HS-27A (cell line): ENCODE measurements at regions not wholly inside any gene's neighbourhood (a gene's known extent, or its start where the extent isn't known, plus 50 kb on each side); places are given as distances from the start of the nearest gene placed in this dataset.
"Not testable (repeated sequence)": the region's sequence is repeated elsewhere in the genome, so short reads cannot be mapped to it uniquely, and the experiment has no call there.

Experiments used
- DNase-seq: peaks from one replicate; pipeline ENCODE4 v3.0.0-alpha.2; 2012; ENCODE audit warnings: low read depth, missing footprints

GRCh38 chr20:30295967-30296366 is 961.5 kb upstream of the DEFB115 start:
- not testable (repeated sequence) for DNase-seq

GRCh38 chr20:30297878-30298595 is 959.4 kb upstream of the DEFB115 start:
- not testable (repeated sequence) for DNase-seq

GRCh38 chr20:30300220-30300642 is 957.2 kb upstream of the DEFB115 start:
- not testable (repeated sequence) for DNase-seq

GRCh38 chr20:30302786-30303185 is 954.7 kb upstream of the DEFB115 start:
- DNase-seq = not testable (repeated sequence)

GRCh38 chr20:30309938-30310337 is 947.5 kb upstream of the DEFB115 start:
- DNase-seq = not testable (repeated sequence)

- not testable (repeated sequence) for DNase-seq
These were observed 947.1 kb upstream of the DEFB115 start for GRCh38 chr20:30310385-30310784.

GRCh38 chr20:30312220-30312619 is 945.2 kb upstream of the DEFB115 start:
- DNase-seq = not testable (repeated sequence)

GRCh38 chr20:30313660-30314059 is 943.8 kb upstream of the DEFB115 start:
- not testable (repeated sequence) for DNase-seq

- DNase-seq = not testable (repeated sequence)
These were observed 941.4 kb upstream of the DEFB115 start for GRCh38 chr20:30316063-30316462.

GRCh38 chr20:30316532-30317299 is 940.7 kb upstream of the DEFB115 start:
- DNase-seq = not testable (repeated sequence)

- DNase-seq = not testable (repeated sequence)
These were observed 923.7 kb upstream of the DEFB115 start for GRCh38 chr20:30333744-30334143.

- DNase-seq = not testable (repeated sequence)
These were observed 919.9 kb upstream of the DEFB115 start for GRCh38 chr20:30337556-30337955.

- DNase-seq = not testable (repeated sequence)
These were observed 908.5 kb upstream of the DEFB115 start for GRCh38 chr20:30348932-30349331.

GRCh38 chr20:30356854-30357467 is 900.5 kb upstream of the DEFB115 start:
- DNase-seq = not testable (repeated sequence)

- DNase-seq = not testable (repeated sequence)
These were observed 895.7 kb upstream of the DEFB115 start for GRCh38 chr20:30361756-30362155.

GRCh38 chr20:30376430-30376766 is 881.1 kb upstream of the DEFB115 start:
- DNase-seq = not testable (repeated sequence)

- DNase-seq = peak; percentile 35
These were observed 880.5 kb upstream of the DEFB115 start for GRCh38 chr20:30376767-30377658.

GRCh38 chr20:30378317-30378716 is 879.1 kb upstream of the DEFB115 start:
- not testable (repeated sequence) for DNase-seq

GRCh38 chr20:30378721-30379120 is 878.7 kb upstream of the DEFB115 start:
- DNase-seq = not testable (repeated sequence)

- not testable (repeated sequence) for DNase-seq
These were observed 872.6 kb upstream of the DEFB115 start for GRCh38 chr20:30384841-30385240.

GRCh38 chr20:30386099-30386498 is 871.4 kb upstream of the DEFB115 start:
- not testable (repeated sequence) for DNase-seq

GRCh38 chr20:30387823-30388222 is 869.6 kb upstream of the DEFB115 start:
- DNase-seq = not testable (repeated sequence)
